ENCODE measurements at regions not wholly inside any gene's neighbourhood (a gene's known extent, or its start where the extent isn't known, plus 50 kb on each side); places are given as distances from the start of the nearest gene placed in this dataset.

DNA sequence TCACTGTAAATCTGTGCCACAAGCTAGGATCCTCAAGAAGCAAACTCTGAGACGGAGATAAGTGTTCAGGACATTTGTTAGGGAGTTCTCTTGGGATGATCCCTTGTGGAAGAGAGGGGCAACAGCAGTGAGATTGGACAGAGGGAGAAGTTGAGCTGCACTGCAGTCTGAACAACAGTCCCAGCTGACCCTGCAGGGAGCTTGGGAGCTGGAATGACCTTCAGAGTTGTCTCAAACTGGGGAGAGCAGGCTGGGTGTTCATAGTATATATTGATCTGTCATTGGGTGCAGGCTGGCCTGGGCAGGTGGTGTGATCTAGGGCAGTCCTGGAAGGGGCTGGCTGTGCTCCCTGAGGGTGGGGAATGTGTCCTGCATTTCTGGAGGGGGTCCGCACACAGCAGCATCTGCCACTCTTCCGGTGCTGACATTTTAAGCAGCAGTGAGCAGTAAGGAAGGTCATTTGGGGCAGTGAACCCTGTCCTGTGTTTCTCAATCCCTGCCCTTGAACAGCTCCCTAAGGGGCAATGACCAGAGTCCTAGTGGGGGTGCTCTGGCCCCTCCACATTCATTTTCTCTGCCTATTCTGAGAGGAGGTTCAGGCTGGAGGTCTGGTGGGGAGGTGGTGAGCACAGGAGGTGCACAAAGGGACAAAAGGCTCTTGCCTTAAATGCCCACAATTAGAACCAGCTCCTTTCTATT, 90.2 kb upstream of the PPM1J start:
- H3K9me3 Mint-ChIP-seq: peaks cover 0 to 2% (median 0%) of the 10 kb centered on the region in 7 donors
- intact Hi-C loops (cut with micrococcal nuclease): loop anchor here (2.0 to 10.0 kb wide), 4 partner anchors 88 to 267 kb away; partner anchors contain the start of genes LRIG2 (in 1 of the 2) and PPM1J (in 1 of the 2)
- H4K20me1 ChIP-seq (ENCODE audit: insufficient read depth, low read length): no peaks in the 10 kb centered on the region
- H3K27me3 Mint-ChIP-seq (ENCODE audit: low read depth in 3 of 3): peaks cover 5 to 18% (median 5%) of the 10 kb centered on the region in 3 donors
- H3K79me2 ChIP-seq (ENCODE audit: insufficient read depth, low read length): no peaks in the 10 kb centered on the region
- H3K4me1 ChIP-seq (ENCODE audit: control insufficient read depth in 1 of 2, insufficient read depth in 2 of 2, low read length in 2 of 2): no peaks in the 10 kb centered on the region
- peak overlapping the region in 1 of 2 donors; percentile 42 for H3K4me3 Mint-ChIP-seq
- TF ChIP-seq, protein P1, sequence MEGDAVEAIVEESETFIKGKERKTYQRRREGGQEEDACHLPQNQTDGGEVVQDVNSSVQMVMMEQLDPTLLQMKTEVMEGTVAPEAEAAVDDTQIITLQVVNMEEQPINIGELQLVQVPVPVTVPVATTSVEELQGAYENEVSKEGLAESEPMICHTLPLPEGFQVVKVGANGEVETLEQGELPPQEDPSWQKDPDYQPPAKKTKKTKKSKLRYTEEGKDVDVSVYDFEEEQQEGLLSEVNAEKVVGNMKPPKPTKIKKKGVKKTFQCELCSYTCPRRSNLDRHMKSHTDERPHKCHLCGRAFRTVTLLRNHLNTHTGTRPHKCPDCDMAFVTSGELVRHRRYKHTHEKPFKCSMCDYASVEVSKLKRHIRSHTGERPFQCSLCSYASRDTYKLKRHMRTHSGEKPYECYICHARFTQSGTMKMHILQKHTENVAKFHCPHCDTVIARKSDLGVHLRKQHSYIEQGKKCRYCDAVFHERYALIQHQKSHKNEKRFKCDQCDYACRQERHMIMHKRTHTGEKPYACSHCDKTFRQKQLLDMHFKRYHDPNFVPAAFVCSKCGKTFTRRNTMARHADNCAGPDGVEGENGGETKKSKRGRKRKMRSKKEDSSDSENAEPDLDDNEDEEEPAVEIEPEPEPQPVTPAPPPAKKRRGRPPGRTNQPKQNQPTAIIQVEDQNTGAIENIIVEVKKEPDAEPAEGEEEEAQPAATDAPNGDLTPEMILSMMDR (IDR thresholded peaks at IDR 0.05): no peak
- no peak for DNase-seq
- H3K4me3 ChIP-seq (replicated peaks in 1 of 3; ENCODE audit: low read depth in 2 of 3, low read length in 3 of 3): no peak overlapping the region
- no peak overlapping the region for H3K27ac Mint-ChIP-seq
- WGBS (ENCODE audit: insufficient coverage): no CpG with 5 or more reads among the region's 3 CpGs
- H3K36me3 ChIP-seq (replicated peaks in 1 of 2; ENCODE audit: control insufficient read depth in 1 of 2, insufficient read depth in 2 of 2, low read length in 2 of 2): no peaks in the 10 kb centered on the region
- no peak overlapping the region for H3K27ac ChIP-seq (ENCODE audit: low read depth in 1 of 2, low read length in 2 of 2)
- H2AFZ ChIP-seq (ENCODE audit: insufficient read depth, low read depth, low read length, poor library complexity, severe bottlenecking): no peak overlapping the region
- no peaks in the 10 kb centered on the region for H3K27me3 ChIP-seq (ENCODE audit: control insufficient read depth in 2 of 2, insufficient read depth in 2 of 2, low read length in 2 of 2)
- no peaks in the 10 kb centered on the region for H3K9me3 ChIP-seq (replicated peaks in 1 of 2; ENCODE audit: control insufficient read depth in 1 of 2, insufficient read depth in 1 of 2, low read length in 2 of 2)
- H3K4me2 ChIP-seq (replicated peaks; ENCODE audit: extremely low read depth, low read length, poor library complexity, severe bottlenecking): no peak overlapping the region
- H3K9ac ChIP-seq (ENCODE audit: insufficient read depth, low read length, poor library complexity, severe bottlenecking): no peak overlapping the region
- no peaks in the 10 kb centered on the region for H3K36me3 Mint-ChIP-seq
- peaks cover 2% of the 10 kb centered on the region for H3K4me1 Mint-ChIP-seq

- H3K36me3 ChIP-seq (replicated peaks in 1 of 2; ENCODE audit: control insufficient read depth in 1 of 2, insufficient read depth in 2 of 2, low read length in 2 of 2): no peaks in the 10 kb centered on the region
- no peaks in the 10 kb centered on the region for H3K27me3 ChIP-seq (ENCODE audit: control insufficient read depth in 2 of 2, insufficient read depth in 2 of 2, low read length in 2 of 2)
- no peak overlapping the region for H3K4me2 ChIP-seq (replicated peaks; ENCODE audit: extremely low read depth, low read length, poor library complexity, severe bottlenecking)
- H3K9ac ChIP-seq (ENCODE audit: insufficient read depth, low read length, poor library complexity, severe bottlenecking): no peak overlapping the region
- no peaks in the 10 kb centered on the region for H3K9me3 ChIP-seq (replicated peaks in 1 of 2; ENCODE audit: control insufficient read depth in 1 of 2, insufficient read depth in 1 of 2, low read length in 2 of 2)
- no peak overlapping the region for H2AFZ ChIP-seq (ENCODE audit: insufficient read depth, low read depth, low read length, poor library complexity, severe bottlenecking)
- DNase-seq: peak; percentile 16 to 41 (median 23)
- no peaks in the 10 kb centered on the region for H3K4me1 ChIP-seq (ENCODE audit: control insufficient read depth in 1 of 2, insufficient read depth in 2 of 2, low read length in 2 of 2)
- H3K36me3 Mint-ChIP-seq: no peaks in the 10 kb centered on the region
- TF ChIP-seq, protein P1 (IDR thresholded peaks at IDR 0.05): peak; percentile 60
- H3K4me3 ChIP-seq (replicated peaks in 1 of 3; ENCODE audit: low read depth in 2 of 3, low read length in 3 of 3): no peak overlapping the region
- H3K9me3 Mint-ChIP-seq: peaks cover 0 to 2% (median 0%) of the 10 kb centered on the region in 7 donors
- no peak overlapping the region for H3K4me3 Mint-ChIP-seq
- H3K27me3 Mint-ChIP-seq (ENCODE audit: low read depth in 3 of 3): peaks cover 5 to 18% (median 6%) of the 10 kb centered on the region in 3 donors
- no peak overlapping the region for H3K27ac ChIP-seq (ENCODE audit: low read depth in 1 of 2, low read length in 2 of 2)
- H4K20me1 ChIP-seq (ENCODE audit: insufficient read depth, low read length): no peaks in the 10 kb centered on the region
- intact Hi-C loops (cut with micrococcal nuclease): loop anchor here in 1 of 2 donors (2.0 to 10.0 kb wide), 2 partner anchors 87 to 241 kb away; no protein-coding TSS in a partner anchor
- 46% methylated on average over 9 of the region's 10 CpGs for WGBS (ENCODE audit: insufficient coverage)
- H3K4me1 Mint-ChIP-seq: peaks cover 2% of the 10 kb centered on the region
- H3K79me2 ChIP-seq (ENCODE audit: insufficient read depth, low read length): no peaks in the 10 kb centered on the region
- H3K27ac Mint-ChIP-seq: no peak overlapping the region
Observed at GRCh38 chr1:112803906-112804762, 89.0 kb upstream of the PPM1J start.
